ENCODE measurements at regions not wholly inside any gene's neighbourhood (a gene's known extent, or its start where the extent isn't known, plus 50 kb on each side); places are given as distances from the start of the nearest gene placed in this dataset.

- no peak for TF ChIP-seq EZH2 (IDR thresholded peaks at IDR 0.05; ENCODE audit: low read length)
- TF ChIP-seq, protein P1, sequence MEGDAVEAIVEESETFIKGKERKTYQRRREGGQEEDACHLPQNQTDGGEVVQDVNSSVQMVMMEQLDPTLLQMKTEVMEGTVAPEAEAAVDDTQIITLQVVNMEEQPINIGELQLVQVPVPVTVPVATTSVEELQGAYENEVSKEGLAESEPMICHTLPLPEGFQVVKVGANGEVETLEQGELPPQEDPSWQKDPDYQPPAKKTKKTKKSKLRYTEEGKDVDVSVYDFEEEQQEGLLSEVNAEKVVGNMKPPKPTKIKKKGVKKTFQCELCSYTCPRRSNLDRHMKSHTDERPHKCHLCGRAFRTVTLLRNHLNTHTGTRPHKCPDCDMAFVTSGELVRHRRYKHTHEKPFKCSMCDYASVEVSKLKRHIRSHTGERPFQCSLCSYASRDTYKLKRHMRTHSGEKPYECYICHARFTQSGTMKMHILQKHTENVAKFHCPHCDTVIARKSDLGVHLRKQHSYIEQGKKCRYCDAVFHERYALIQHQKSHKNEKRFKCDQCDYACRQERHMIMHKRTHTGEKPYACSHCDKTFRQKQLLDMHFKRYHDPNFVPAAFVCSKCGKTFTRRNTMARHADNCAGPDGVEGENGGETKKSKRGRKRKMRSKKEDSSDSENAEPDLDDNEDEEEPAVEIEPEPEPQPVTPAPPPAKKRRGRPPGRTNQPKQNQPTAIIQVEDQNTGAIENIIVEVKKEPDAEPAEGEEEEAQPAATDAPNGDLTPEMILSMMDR (optimal IDR thresholded peaks at IDR 0.05 in 1 of 3, IDR thresholded peaks at IDR 0.05 in 1 of 3, conservative IDR thresholded peaks at IDR 0.05 in 1 of 3; ENCODE audit: extremely low read depth in 1 of 3, insufficient read depth in 2 of 3, low read length in 3 of 3) = no peak
Measured at GRCh38 chr10:33809732-33810131, 475.3 kb upstream of the NRP1 start.

Data from keratinocyte (primary cell).